Glomerular visceral epithelial cell (primary cell): ENCODE measurements at regions not wholly inside any gene's neighbourhood (a gene's known extent, or its start where the extent isn't known, plus 50 kb on each side); places are given as distances from the start of the nearest gene placed in this dataset.
"Not testable (repeated sequence)": the region's sequence is repeated elsewhere in the genome, so short reads cannot be mapped to it uniquely, and the experiment has no call there.

Source experiments
- DNase-seq: peaks from one replicate; pipeline ENCODE4 v3.0.0-alpha.2; 2016; ENCODE audit errors: extremely low spot score

DNA sequence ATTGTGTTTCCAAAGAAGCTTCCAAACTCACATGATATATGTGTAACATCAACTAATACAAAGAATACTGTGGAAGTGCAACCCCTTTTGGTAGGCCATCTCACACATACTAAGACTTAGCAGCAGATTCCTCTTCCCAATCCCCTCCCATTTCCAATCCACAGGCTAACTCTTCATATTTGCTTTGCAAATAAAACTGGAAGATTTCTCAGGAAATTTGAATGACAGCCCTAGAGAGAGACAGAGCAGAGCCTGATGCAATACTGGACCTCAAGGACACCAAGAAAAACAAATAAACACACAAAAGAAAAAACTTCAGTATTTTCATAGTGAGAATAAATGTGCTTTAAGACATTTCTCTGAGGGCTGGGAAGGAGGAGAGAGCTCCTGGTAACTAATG is 190.2 kb upstream of the BRINP3 start:
- no peak for DNase-seq

GRCh38 chr1:190679044-190679443 is 201.4 kb upstream of the BRINP3 start:
- no peak for DNase-seq

GRCh38 chr1:190679454-190679853 is 201.8 kb upstream of the BRINP3 start:
- DNase-seq: no peak

GRCh38 chr1:190679983-190680382 is 202.3 kb upstream of the BRINP3 start:
- no peak for DNase-seq

DNA sequence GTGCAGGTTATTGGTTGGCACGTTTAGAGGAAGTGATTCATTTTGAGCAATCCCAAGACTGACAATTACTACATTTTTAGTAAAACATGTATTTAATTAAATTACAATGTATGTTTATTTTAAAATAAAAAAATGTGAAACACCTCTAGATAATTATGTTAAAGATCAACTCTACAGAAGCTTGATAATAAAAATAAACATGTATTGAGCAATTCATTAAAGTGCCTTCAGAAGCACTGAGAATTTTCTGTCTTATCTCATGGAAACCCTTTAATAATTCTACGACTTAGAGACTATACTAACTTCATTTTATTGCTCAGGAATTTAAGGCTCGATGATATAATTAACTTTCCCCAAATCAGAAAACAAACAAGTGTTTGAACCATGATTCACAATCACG is 208.0 kb upstream of the BRINP3 start:
- no peak for DNase-seq

DNA sequence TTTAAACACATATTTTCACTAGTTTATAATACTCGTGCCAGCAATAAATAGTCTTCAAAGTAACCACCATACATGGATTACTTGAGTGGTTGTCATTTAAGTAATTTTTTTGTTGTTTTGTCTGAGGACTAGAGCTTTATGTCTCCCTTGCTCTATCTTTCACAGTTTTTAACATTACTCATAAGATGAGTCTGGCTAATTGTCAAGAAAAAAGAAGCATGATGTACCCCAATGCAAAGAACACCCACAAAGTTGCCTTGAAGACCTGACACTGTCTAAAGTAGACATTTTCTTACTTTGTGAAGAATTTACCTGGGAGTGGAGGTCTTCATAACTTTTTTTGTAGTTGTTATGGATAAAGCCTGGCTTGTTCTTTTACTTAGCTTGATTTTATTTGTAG is 210.4 kb upstream of the BRINP3 start:
- DNase-seq: no peak

DNA sequence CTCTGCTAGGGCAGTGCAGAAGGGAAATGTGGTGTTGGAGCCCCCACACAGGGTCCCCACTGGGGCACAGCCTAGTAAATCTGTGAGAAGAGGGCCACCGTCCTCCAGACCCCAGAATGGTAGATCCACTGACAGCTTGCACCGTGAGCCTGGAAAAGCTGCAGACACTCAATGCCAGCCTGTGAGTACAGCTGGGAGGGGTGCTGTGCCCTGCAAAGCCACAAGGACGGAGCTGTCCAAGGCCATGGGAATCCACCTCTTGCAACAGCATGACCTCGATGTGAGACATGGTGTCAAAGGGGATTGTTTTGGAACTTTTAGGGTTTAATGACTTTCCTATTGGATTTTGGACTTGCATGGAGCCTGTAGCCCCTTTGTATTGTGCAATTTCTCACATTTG is 220.8 kb upstream of the BRINP3 start:
- not testable (repeated sequence) for DNase-seq

DNA sequence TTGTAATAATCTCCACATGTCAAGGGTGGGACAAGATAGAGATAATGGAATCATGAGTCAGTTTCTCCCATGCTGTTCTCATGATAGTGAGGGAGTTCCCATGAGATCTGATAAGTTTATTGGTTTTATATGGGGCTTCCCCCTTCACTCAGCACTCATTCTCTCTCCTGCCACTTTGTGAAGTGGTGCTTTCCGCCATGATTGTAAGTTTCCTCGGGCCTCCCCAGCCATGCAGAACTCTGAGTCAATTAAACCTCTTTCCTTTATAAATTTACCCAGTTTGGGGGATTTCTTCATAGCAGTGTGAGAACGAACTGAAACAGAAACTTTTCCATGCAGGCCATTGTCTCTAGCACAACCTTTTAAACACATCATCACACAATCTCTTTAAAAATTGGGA is 221.5 kb upstream of the BRINP3 start:
- DNase-seq: no peak

DNA sequence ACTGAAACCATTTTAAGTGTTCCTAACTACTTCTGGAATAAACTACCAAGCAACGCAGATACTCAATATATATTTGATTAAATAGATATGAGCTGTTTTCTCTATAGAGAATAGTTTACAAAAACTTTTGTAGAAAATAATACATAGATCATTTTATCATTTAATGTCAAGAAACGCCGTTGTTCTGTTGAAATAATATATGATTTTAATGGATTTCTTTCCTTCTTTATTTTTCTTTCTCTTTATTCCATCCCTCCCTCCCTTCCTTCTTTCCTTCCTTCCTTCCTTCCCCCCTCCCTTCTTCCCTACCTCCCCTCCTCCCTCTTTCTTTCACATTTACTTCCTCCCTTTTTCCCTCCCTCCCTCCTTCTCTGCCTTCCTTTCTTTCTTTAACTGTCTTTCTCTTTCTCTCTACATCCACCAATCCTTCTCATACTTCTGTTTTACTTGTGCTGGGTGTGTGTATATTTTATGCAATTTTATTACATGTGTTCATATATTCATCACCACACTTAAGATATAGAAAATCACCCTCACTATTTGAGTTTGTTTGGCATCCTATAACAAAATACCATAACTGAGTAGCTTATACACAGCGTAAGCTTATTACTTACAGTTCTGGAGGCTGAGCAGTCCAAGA is 230.9 kb upstream of the BRINP3 start:
- DNase-seq: no peak

DNA sequence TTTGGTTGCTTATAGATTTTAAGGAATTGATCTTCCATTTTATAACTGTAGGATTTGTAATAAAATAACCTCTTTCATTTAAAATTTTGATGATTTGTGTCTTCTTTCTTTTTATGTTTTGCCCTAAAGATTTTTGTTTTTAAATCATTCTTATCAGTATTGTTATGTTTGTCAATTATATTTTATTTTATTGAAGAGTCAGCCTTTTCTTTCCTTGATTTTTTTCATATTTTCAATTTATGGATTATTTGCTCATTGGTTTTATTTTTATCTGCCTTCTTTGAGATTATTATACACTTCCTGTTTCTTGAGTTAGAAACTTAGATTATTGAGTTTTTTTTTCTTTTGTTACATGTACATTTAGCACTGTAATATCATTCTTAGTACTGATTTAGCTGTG is 233.4 kb upstream of the BRINP3 start:
- DNase-seq: no peak

GRCh38 chr1:190717055-190717454 is 239.4 kb upstream of the BRINP3 start:
- DNase-seq: no peak

DNA sequence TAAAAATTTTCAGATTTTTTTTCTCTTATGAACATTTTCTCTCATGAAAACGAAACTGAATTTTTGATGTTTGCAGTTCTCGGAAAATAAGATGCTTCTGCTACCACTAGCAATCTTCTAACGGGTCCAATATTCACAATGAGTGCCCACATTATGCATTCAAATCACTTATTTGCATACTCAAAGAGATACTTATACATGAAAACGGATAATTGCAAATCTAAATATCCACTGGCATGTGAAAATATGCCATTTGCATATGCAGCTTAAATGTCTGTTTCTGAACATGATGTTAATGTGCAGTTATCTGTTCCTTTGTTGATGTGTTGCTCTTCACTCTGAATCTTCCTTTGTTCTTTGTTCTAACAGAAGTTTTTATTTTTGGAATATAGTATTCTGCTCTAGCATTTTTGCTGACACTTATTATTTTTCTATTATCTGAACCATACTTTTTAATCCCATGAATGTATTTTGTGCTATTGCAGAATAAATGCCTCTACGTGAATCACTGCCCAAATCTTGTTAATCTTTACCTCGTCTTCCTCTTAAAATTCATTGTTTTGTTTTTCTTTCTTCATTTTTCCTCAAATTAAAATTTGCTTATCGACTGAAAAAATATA is 259.4 kb upstream of the BRINP3 start:
- no peak for DNase-seq

- no peak for DNase-seq
These were observed 260.7 kb upstream of the BRINP3 start for GRCh38 chr1:190738317-190738716.

DNA sequence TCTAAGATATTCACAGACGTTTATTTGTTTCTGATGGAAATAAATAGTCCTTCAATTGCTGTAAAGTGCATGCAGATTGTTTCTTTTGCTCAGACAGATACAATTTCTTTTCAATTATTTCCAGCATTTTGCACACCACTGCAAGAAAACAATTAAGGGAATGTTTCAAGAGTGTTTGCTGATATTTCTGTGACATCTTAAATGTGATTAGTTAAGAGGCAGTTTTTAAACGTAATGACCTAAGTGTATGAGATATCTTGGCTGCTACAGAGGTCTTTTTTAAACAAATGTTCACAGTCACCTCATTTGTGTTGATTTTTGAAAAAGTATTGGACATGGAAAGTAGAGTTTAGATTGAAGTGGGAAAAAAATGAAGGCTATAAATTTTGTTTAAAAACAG is 262.3 kb upstream of the BRINP3 start:
- DNase-seq: no peak

DNA sequence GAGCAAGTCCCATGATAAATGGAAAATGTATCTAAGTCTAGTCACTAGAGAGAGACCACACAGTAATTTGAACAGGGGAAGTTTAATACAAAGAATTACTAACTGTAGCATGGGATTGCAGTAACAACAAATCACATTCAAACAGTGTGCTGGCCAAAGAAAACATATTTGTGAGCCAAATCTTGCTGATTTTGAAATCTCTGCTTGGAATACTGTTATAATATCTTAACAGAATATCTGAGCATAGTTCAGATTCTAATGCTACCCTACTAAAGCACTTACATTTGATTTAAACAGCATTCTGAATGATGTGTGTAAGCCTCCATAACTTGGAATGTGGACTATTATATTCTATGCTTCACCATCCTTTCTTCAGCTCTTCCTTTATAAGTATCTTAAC is 270.0 kb upstream of the BRINP3 start:
- no peak for DNase-seq

DNA sequence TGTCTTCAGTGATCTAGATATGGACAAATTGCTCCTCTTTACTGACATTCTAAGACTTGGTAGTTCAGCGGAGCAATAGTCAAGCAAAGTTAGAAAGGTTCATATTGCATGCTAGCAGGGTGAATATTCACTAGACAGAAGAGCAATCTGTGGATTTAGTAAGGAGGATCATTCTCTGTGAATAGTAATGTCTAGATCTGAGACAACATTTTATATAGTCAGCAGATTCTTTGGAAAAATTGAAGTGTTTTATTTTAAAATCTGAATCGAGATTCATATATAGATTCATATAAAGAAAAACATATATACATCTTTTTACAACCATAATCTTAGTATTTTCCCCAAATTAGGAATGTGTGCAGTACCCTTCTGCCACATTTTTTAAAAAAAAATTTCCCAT is 274.5 kb upstream of the BRINP3 start:
- no peak for DNase-seq

- peak; percentile 22 for DNase-seq
These were observed 277.0 kb upstream of the BRINP3 start for GRCh38 chr1:190754666-190755065.

GRCh38 chr1:190759807-190760206 is 282.1 kb upstream of the BRINP3 start:
- DNase-seq: no peak

GRCh38 chr1:190762325-190762724 is 284.7 kb upstream of the BRINP3 start:
- DNase-seq: no peak

GRCh38 chr1:190792873-190793272 is 315.2 kb upstream of the BRINP3 start:
- no peak for DNase-seq

GRCh38 chr1:190807629-190808028 is 330.0 kb upstream of the BRINP3 start:
- no peak for DNase-seq

DNA sequence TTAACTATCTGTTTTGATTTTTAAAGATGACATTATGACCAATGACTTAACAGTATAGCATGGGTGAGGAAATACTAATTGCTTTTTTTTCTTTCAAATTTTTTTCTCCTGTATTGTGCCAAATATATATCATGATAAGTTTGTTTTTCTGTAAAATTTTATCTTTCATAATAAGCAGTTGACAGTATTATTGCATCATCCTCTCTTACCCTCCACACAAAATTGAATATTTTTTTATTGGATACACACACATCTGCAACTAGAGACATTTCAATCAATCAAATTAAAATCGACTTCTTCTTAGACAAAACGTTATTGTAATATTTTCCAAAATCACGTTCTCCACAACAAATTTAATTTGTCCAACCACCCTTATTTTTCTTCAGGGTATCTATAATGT is 330.4 kb upstream of the BRINP3 start:
- DNase-seq: no peak

DNA sequence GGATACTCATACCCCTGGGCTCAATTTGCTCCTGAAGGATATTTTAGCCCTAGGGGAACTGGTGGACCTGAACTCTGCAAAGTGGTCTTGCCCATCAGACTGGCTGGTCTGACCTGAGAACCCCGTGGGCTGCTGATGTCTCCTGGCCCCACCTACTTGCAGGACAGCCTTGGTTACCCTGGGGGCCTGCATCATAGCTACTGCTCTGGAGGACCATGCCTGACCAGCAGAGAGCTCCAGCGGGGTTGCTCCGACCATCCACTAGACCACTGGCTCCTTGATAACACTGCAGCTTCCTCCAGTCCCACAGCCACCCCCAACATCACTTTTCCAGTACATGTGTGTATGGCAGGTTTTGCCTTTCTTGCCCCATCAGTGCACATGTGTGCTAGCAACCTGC is 331.6 kb upstream of the BRINP3 start:
- no peak for DNase-seq

- DNase-seq: no peak
These were observed 335.3 kb upstream of the BRINP3 start for GRCh38 chr1:190812996-190813395.
